ENCODE measurements at regions not wholly inside any gene's neighbourhood (a gene's known extent, or its start where the extent isn't known, plus 50 kb on each side); places are given as distances from the start of the nearest gene placed in this dataset.

GRCh38 chr5:109610581-109610980 lies 79.1 kb upstream of the MAN2A1 start:
- no peak for TF ChIP-seq SPI1 (IDR thresholded peaks at IDR 0.05; ENCODE audit: low read depth, low read length)
- TF ChIP-seq POLR2AphosphoS5 (IDR thresholded peaks at IDR 0.05; ENCODE audit: low read depth, low read length), result no peak
- TF ChIP-seq POLR2A (IDR thresholded peaks at IDR 0.05; ENCODE audit: low read depth, low read length), result no peak
- no peak for TF ChIP-seq TAF1 (IDR thresholded peaks at IDR 0.05; ENCODE audit: low read depth, low read length)
